Activated CD4-positive, alpha-beta T cell treated with anti-CD3 and anti-CD28 coated beads, Interleukin-2, amount 10 ng/mL, durations not matched to agents 24 days and 14 days (primary cell): ENCODE measurements at regions not wholly inside any gene's neighbourhood (a gene's known extent, or its start where the extent isn't known, plus 50 kb on each side); places are given as distances from the start of the nearest gene placed in this dataset.

Experiments
- DNase-seq: peaks from one replicate; pipeline ENCODE4 v3.0.0; 2022
- H3K27ac Mint-ChIP-seq: one replicate; pipeline ENCODE4 v1.8.0; 2022; ENCODE audit warnings: mild to moderate bottlenecking, mixed read lengths
- H3K27me3 Mint-ChIP-seq: one replicate; pipeline ENCODE4 v1.8.0; 2022; ENCODE audit warnings: mixed read lengths
- H3K36me3 Mint-ChIP-seq: one replicate; pipeline ENCODE4 v1.8.0; 2022; ENCODE audit warnings: low read depth, mild to moderate bottlenecking, mixed read lengths
- H3K4me1 Mint-ChIP-seq: one replicate; pipeline ENCODE4 v1.8.0; 2021; ENCODE audit warnings: mixed read lengths
- H3K4me3 Mint-ChIP-seq: one replicate; pipeline ENCODE4 v1.8.0; 2022; ENCODE audit warnings: mild to moderate bottlenecking, moderate library complexity, mixed read lengths
- H3K9me3 Mint-ChIP-seq: one replicate; pipeline ENCODE4 v1.8.0; 2021; ENCODE audit warnings: mixed read lengths
- intact Hi-C: fragments of 100-400 bp; cut with micrococcal nuclease; formaldehyde crosslinking; loops from one replicate; pipeline ENCODE4 v1.15.1; 2023

GRCh38 chr18:45374878-45375630 is 240.2 kb upstream of the SLC14A2 start:
- Mint-ChIP-seq H3K9me3 (no peaks in the 10 kb centered on the region), H3K27ac (no peak overlapping the region), H3K4me1 (no peaks in the 10 kb centered on the region), H3K4me3 (no peak overlapping the region), H3K36me3 (no peaks in the 10 kb centered on the region), H3K27me3 (peaks cover 11% of the 10 kb centered on the region)
- DNase-seq = no peak
- intact Hi-C loops = no loop called here

GRCh38 chr18:45376193-45376592 is 239.1 kb upstream of the SLC14A2 start:
- Mint-ChIP-seq H3K27ac (no peak overlapping the region), H3K36me3 (no peaks in the 10 kb centered on the region), H3K27me3 (peaks cover 11% of the 10 kb centered on the region), H3K4me1 (no peaks in the 10 kb centered on the region), H3K4me3 (no peak overlapping the region), H3K9me3 (no peaks in the 10 kb centered on the region)
- intact Hi-C loops = no loop called here
- DNase-seq = no peak

- intact Hi-C loops = no loop called here
- Mint-ChIP-seq H3K9me3 (no peaks in the 10 kb centered on the region), H3K27me3 (peaks cover 13% of the 10 kb centered on the region), H3K4me1 (no peaks in the 10 kb centered on the region), H3K36me3 (no peaks in the 10 kb centered on the region), H3K4me3 (no peak overlapping the region), H3K27ac (no peak overlapping the region)
- no peak for DNase-seq
Observed at GRCh38 chr18:45378308-45378707, 237.0 kb upstream of the SLC14A2 start.

- intact Hi-C loops = no loop called here
- Mint-ChIP-seq H3K36me3 (no peaks in the 10 kb centered on the region), H3K27ac (no peak overlapping the region), H3K4me3 (no peak overlapping the region), H3K9me3 (no peaks in the 10 kb centered on the region), H3K4me1 (no peaks in the 10 kb centered on the region), H3K27me3 (peaks cover 12% of the 10 kb centered on the region)
- no peak for DNase-seq
Observed at GRCh38 chr18:45378933-45379332, 236.3 kb upstream of the SLC14A2 start.

GRCh38 chr18:45379903-45380302 is 235.4 kb upstream of the SLC14A2 start:
- DNase-seq = no peak
- intact Hi-C loops = loop anchor here (5.0 to 10.0 kb wide), 2 partner anchors 705 to 1808 kb away; no protein-coding TSS in a partner anchor
- H3K4me3 Mint-ChIP-seq = no peak overlapping the region
- H3K36me3 Mint-ChIP-seq = no peaks in the 10 kb centered on the region
- H3K4me1 Mint-ChIP-seq = no peaks in the 10 kb centered on the region
- no peaks in the 10 kb centered on the region for H3K9me3 Mint-ChIP-seq
- H3K27me3 Mint-ChIP-seq = peaks cover 17% of the 10 kb centered on the region
- no peak overlapping the region for H3K27ac Mint-ChIP-seq

- intact Hi-C loops = loop anchor here (5.0 to 10.0 kb wide), 2 partner anchors 706 to 1809 kb away; no protein-coding TSS in a partner anchor
- H3K27ac Mint-ChIP-seq = no peak overlapping the region
- no peaks in the 10 kb centered on the region for H3K9me3 Mint-ChIP-seq
- H3K36me3 Mint-ChIP-seq = no peaks in the 10 kb centered on the region
- DNase-seq = no peak
- no peaks in the 10 kb centered on the region for H3K4me1 Mint-ChIP-seq
- peaks cover 23% of the 10 kb centered on the region for H3K27me3 Mint-ChIP-seq
- no peak overlapping the region for H3K4me3 Mint-ChIP-seq
Observed at GRCh38 chr18:45381282-45381681, 234.0 kb upstream of the SLC14A2 start.

- no peak overlapping the region for H3K4me3 Mint-ChIP-seq
- H3K27ac Mint-ChIP-seq = no peak overlapping the region
- H3K4me1 Mint-ChIP-seq = no peaks in the 10 kb centered on the region
- no peak for DNase-seq
- intact Hi-C loops = loop anchor here (5.0 to 10.0 kb wide), 2 partner anchors 708 to 1811 kb away; no protein-coding TSS in a partner anchor
- H3K27me3 Mint-ChIP-seq = peaks cover 17% of the 10 kb centered on the region
- no peaks in the 10 kb centered on the region for H3K36me3 Mint-ChIP-seq
- H3K9me3 Mint-ChIP-seq = no peaks in the 10 kb centered on the region
Observed at GRCh38 chr18:45383228-45383627, 232.0 kb upstream of the SLC14A2 start.

GRCh38 chr18:45384137-45384961 is 230.9 kb upstream of the SLC14A2 start:
- peak; percentile 79 for DNase-seq
- Mint-ChIP-seq H3K27ac (no peak overlapping the region), H3K9me3 (no peaks in the 10 kb centered on the region), H3K4me3 (no peak overlapping the region), H3K27me3 (peaks cover 15% of the 10 kb centered on the region), H3K36me3 (no peaks in the 10 kb centered on the region), H3K4me1 (no peaks in the 10 kb centered on the region)
- intact Hi-C loops = loop anchor here (1.0 to 10.0 kb wide), 4 partner anchors 110 to 1812 kb away; no protein-coding TSS in a partner anchor

- DNase-seq = no peak
- no peak overlapping the region for H3K4me3 Mint-ChIP-seq
- no peaks in the 10 kb centered on the region for H3K4me1 Mint-ChIP-seq
- intact Hi-C loops = loop anchor here (1.0 to 10.0 kb wide), 5 partner anchors 110 to 1813 kb away; no protein-coding TSS in a partner anchor
- no peaks in the 10 kb centered on the region for H3K36me3 Mint-ChIP-seq
- H3K9me3 Mint-ChIP-seq = no peaks in the 10 kb centered on the region
- peaks cover 15% of the 10 kb centered on the region for H3K27me3 Mint-ChIP-seq
- H3K27ac Mint-ChIP-seq = no peak overlapping the region
Observed at GRCh38 chr18:45384962-45385315, 230.3 kb upstream of the SLC14A2 start.

GRCh38 chr18:45386041-45386655 is 229.1 kb upstream of the SLC14A2 start:
- Mint-ChIP-seq H3K4me1 (no peaks in the 10 kb centered on the region), H3K27ac (no peak overlapping the region), H3K36me3 (no peaks in the 10 kb centered on the region), H3K27me3 (peaks cover 15% of the 10 kb centered on the region), H3K9me3 (no peaks in the 10 kb centered on the region), H3K4me3 (no peak overlapping the region)
- intact Hi-C loops = loop anchor here (5.0 to 10.0 kb wide), 2 partner anchors 174 to 711 kb away; no protein-coding TSS in a partner anchor
- DNase-seq = no peak

- intact Hi-C loops = loop anchor here (5.0 to 10.0 kb wide), 2 partner anchors 175 to 712 kb away; no protein-coding TSS in a partner anchor
- H3K27me3 Mint-ChIP-seq = peaks cover 15% of the 10 kb centered on the region
- H3K9me3 Mint-ChIP-seq = no peaks in the 10 kb centered on the region
- no peak for DNase-seq
- no peaks in the 10 kb centered on the region for H3K36me3 Mint-ChIP-seq
- H3K4me3 Mint-ChIP-seq = no peak overlapping the region
- no peaks in the 10 kb centered on the region for H3K4me1 Mint-ChIP-seq
- no peak overlapping the region for H3K27ac Mint-ChIP-seq
Observed at GRCh38 chr18:45387229-45387628, 228.0 kb upstream of the SLC14A2 start.

GRCh38 chr18:45398448-45398847 is 216.8 kb upstream of the SLC14A2 start:
- no peak for DNase-seq
- intact Hi-C loops = no loop called here
- Mint-ChIP-seq H3K36me3 (no peaks in the 10 kb centered on the region), H3K27me3 (peaks cover 4% of the 10 kb centered on the region), H3K9me3 (no peaks in the 10 kb centered on the region), H3K27ac (no peak overlapping the region), H3K4me1 (no peaks in the 10 kb centered on the region), H3K4me3 (no peak overlapping the region)

GRCh38 chr18:45399146-45399545 is 216.1 kb upstream of the SLC14A2 start:
- Mint-ChIP-seq H3K27me3 (peaks cover 3% of the 10 kb centered on the region), H3K4me1 (no peaks in the 10 kb centered on the region), H3K4me3 (no peak overlapping the region), H3K36me3 (no peaks in the 10 kb centered on the region), H3K27ac (no peak overlapping the region), H3K9me3 (no peaks in the 10 kb centered on the region)
- intact Hi-C loops = no loop called here
- DNase-seq = no peak

GRCh38 chr18:45399643-45400042 is 215.6 kb upstream of the SLC14A2 start:
- DNase-seq = no peak
- intact Hi-C loops = no loop called here
- Mint-ChIP-seq H3K9me3 (no peaks in the 10 kb centered on the region), H3K4me3 (no peak overlapping the region), H3K36me3 (no peaks in the 10 kb centered on the region), H3K27me3 (peaks cover 3% of the 10 kb centered on the region), H3K27ac (no peak overlapping the region), H3K4me1 (no peaks in the 10 kb centered on the region)
